Stimulated activated CD4-positive, alpha-beta T cell treated with anti-CD3 and anti-CD28 coated beads, Interleukin-1b, Interleukin-23, amount 100 ng/mL, for 4 hours (primary cell): ENCODE measurements at regions not wholly inside any gene's neighbourhood (a gene's known extent, or its start where the extent isn't known, plus 50 kb on each side); places are given as distances from the start of the nearest gene placed in this dataset.

ENCODE experiments used
- DNase-seq, 2 donors: peaks; one replicate each; pipeline ENCODE4 v3.0.0-alpha.2; 2020; ENCODE audit warnings: low read depth in 2 of 2

DNA sequence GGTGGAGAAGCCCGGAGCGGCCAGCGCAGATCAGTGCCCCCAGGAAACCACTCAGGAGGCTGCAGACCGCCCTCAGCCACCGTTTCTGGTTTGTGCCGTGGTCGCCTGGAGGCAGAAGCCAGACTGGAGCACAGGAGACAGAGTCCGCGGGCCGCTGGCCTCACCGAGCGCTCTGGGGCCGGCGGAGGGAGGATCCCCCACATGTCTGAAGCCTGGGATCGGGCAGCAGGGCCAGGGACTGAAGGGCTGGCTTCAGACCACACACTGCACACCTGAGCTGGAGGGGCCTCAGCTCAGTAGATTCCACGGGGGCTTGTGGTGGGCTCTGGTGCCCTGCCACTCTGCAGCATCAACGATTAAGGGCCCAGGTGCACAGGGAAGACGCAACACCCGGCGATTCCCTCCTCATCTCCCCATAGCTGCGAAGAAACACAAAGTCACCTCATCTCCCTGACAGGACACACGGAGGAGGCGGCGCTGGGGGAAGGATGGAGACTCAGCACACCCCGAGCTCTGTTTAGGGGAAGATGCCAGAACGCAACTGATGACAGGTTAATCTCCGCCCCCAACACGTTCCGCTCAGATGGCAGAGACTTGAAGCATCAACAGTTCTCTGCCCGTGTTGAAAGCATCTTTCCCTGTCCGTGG lies 408.1 kb downstream of the GALR1 start:
- no peak for DNase-seq

DNA sequence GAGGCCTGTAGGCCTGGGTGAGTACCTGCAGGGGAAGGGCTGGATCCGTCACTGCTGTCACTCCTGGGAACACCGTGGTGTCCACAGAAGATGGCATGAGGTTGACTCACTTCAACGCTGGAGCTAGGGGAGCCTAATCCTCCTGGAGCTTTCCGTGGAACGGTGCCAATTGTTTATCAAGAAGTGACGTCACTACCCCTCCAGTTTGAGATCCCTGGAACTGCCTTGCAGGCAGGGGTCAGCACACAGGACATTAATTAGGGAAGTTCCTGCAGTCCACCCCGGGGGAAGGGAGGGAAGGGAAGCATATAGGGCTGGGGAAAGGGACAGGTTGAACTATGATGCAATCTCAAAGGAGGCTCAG lies 408.6 kb downstream of the GALR1 start:
- DNase-seq, result no peak

DNA sequence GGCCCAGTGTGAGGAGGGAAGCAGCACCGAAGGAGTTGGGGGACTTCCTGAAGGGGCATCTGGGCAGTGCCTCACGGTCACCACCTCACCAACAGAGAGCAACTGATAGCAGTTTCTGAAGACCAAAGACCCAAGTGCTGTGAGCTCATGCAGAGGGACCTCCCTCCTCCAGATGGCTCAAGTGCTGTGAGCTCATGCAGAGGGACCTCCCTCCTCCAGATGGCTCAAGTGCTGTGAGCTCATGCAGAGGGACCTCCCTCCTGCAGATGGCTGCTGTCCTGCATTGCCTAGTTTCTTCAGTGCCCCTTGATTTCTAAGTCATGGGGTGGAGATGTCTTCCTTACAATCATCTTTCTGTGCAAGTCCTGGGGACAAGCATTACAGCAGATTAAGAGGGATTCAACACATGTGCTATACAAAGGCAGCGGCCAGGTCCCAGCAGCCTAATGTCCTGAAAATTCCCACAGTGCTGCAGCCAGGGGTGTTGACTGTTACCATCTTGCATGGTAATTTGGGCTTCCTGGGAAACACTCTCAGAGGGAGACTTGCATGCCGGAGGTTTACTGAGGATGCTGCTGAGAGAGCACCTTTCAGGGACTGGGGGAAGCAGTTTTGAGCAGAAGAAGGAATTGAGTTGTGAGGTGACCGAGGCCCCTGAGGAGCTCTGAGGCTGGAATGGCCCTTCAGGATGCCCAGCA lies 409.3 kb downstream of the GALR1 start:
- no peak for DNase-seq

DNA sequence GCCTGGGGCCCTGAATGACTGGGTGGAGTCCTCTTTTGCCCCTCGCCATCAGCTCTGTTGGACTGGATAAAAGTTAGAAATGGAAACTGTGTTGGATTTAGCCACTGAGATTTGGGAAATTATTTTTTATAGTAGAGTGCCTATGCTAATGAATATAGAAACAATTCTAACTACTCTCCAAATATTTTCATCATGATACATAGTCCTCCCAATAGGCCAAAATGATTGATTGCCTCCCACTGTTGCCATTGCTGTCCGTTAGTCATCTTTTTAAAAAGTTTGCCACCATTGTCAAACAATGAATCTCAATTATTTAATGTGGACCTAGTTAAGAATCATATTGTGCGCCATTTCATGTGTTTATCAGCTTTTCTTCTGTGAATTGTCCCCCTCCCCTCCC lies 417.0 kb downstream of the GALR1 start:
- DNase-seq, result no peak

DNA sequence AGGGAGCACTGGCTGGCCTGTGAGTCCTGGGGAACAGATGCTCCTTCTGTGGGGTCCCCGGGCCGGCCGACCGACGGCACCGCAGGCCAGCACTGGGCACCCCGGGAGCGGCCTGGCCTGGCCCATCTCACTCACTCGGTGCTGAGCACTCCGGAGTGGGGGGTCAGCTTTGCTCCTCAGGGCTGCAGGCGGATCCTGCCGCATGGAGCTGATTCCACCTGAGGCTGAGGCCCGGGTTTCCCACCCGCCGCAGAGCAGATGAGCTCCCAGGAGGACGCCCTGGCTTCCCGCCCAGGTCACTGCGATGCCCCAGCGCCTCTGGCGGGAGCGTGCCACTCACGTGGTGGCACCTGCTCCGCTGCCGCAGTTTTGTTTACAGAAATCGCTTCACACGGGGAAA lies 418.6 kb downstream of the GALR1 start:
- DNase-seq, result no peak

DNA sequence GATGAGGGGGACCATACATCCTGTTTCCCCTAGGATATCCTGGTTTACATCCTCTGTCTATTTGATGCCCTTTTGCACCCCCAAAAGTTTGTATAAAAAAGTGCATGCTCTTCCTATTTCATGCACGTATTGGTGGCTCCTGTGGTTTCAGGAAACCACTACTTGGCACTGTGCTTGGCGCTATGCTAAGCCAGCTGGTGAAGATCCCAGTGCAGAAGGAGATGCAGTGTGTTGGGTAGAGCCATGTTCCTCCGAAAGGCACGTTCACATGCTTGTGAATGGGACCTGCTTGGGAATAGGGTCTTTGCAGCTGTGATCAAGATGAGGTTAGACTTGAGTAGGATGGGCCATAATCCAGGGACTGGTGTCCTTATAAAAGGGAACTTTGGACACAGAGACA lies 419.7 kb downstream of the GALR1 start:
- DNase-seq, result no peak

DNA sequence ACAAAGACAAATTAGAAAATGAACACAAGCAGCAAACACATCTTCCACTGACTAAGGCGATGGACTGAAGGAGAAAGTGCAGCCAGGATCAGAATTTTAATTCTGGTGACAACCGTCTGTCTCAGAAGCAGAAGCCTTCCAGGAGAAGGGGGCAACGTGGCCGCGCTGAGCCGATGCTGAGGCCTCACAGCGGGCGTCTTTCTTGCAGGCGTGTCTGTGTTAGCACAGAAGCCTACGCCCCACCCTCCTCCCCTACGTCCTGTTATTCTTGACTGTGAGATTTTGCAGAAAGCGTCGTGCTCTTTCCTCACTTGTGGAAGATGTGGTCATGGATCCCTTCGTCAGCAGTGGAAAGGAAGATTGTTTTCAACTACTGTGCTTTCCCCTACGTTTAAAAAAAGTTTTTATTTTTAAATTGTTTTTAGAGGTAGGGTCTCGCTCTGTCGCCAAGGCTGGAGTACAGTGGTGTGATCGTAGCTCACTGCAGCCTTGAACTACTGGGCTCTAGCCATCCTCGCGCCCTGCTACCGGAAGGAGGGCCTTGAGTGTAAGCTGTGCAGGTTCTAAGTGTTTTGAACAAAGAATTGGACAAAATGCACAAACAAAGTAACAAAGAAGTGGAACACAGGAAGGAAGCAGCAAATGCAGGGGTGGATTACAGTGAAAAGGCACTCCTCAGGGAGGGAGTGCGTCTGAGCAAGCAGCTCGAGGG lies 422.0 kb downstream of the GALR1 start:
- no peak for DNase-seq

DNA sequence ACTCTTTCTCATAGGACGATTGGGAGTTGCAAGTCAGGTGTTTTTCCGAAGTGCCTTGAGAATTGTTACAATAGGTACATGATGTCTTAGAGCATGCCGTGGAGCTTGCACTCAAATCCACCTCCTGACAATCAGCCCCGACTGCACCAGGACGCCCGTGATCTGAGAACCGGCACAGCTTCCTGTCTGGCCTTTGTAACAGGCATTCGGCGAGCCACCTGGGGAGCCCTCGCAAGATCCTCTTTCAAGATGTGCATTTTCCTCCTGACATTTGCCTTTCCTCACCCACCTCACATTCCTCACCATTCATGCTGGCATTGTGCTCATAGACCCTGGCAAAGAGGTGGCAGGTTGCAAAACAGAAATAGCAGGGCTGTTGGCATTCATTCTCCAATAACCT lies 427.3 kb downstream of the GALR1 start:
- no peak for DNase-seq

DNA sequence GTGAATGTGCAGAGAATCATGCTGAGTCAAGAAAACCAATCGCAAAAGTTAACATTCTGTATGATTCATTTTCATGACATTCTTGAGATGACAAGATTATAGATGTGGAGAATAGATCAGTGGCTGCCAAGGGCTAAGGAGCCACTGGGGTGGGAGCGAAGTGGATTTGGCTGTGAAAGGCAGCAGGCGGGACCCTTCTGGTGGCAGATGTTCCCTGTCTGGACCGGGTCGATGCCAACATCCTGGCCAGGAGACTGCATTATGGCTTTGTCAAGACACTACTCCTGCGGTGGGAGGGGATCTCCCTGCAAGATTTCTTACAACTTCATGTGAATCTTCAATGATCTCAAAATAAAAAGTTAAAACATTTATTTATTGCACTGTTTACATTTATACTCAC lies 427.9 kb downstream of the GALR1 start:
- no peak for DNase-seq

DNA sequence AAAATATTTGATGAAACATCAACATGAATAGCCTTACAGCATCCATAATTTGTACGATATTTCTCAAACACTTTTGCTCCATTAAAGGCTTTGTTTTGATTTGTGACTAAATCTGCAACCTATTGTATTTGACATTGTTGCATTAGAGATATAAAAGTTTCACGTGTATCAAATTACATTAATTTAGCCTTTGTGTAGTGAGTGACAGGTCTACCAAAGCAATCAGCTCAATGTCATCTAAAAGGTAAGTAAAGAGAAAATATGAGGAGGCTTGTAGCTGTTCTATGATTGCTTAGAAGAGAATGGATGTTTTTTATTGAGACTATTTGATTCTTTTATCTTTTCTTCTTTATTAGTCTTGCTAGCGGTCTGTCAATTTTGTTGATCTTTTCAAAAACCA lies 430.2 kb downstream of the GALR1 start:
- no peak for DNase-seq

DNA sequence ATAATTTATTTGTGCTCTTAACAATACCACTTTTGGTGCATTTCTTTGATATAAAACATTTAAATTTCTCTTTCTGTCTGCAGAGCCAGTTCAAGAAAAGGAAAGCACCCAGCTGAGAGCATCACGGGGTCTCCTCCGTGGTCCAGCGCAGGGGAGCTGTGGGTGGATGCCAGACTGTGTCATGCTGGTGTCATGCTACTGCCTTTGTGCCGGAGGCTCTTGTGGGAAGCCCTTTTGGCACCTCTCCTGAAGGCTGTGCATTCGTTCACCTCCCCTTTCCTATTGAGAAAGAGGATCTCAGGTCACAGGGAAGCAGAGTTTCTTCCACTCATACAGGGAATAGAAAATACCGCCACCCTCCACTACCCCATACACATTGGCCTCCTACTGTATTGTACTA lies 450.4 kb downstream of the GALR1 start:
- no peak for DNase-seq

DNA sequence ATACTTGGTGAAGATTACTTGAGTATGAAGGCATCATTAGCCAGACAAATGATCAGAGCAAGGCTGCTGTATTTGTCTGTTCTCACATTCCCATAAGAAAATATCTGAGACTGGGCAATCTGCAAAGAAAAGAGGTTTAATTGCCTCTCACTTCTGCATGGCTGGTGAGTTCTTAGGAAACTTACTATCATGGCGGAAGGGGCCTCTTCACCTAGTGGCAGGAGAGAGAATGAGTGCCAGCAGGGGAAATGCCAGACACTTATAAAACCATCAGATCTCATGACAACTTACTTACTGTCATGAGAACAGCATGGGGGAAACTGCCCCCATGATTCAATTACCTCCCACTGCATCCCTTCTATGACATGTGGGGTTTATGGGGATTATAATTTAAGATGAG lies 452.3 kb downstream of the GALR1 start:
- DNase-seq, result no peak

DNA sequence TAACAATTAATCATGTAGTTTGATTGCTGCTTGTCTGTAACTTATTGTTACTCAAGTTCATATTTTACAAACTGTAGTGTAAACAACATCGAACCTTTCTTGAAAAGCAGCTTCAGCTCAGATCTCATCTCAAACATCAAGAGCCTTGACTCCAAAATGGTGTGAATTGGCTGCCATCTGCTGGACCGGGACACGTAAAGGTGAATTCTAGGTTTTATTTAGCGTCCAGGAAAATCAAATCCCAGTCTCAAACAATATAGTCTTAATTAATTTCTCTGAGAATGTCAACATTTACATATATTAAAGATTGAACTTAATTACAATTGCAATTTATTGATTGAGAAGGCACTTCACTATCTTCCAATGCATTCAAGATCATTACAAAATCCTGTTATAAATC lies 453.0 kb downstream of the GALR1 start:
- no peak for DNase-seq

DNA sequence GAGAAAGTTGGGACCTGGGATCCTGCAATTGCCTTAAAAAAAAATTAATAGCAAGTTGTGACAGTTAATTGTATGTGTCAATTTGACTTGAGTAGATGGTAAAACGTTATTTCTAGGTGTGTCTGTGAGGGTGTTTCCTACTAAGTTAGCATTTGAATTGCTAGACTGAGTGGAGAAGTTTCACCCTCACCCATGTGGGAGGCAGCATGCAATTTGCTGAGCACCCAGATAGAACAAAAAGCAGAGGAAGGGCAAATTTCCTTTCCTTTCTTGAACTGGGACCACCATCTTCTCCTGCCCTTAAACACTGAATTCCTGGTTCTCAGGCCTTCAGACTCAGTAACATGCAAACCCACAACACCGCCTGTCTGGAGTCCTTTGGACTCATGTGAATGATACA lies 455.7 kb downstream of the GALR1 start:
- no peak for DNase-seq

DNA sequence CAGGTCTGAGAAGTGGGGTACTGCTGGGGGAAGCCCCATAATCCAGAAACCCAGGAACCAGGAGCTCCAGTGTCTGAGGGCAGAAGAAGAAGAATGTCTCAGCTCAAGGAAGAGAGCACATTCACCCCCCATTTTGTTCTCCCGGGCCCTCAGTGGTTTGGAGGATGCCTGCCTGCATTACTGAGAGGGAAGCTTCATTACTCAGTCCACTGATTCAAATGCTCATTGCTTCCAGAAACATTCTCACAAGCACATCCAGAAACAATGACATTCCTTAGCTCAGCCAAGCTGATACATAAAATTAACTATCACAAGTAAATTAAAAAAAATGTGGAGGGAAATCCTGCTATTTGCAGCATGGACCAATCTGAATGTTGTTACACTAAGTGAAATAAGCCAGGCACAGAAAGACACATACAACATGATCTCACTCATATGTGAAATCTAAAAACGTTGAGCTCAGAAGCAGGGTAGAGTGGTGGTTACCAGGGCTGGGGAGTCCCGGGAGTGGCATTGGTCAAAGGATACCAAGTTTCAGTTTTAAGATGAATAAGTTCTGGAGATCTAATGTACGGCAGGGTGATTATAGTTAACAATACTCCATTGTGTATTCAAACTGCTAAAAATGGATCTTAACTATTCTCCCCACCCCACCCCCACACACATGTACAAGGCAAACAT lies 459.3 kb downstream of the GALR1 start:
- no peak for DNase-seq

DNA sequence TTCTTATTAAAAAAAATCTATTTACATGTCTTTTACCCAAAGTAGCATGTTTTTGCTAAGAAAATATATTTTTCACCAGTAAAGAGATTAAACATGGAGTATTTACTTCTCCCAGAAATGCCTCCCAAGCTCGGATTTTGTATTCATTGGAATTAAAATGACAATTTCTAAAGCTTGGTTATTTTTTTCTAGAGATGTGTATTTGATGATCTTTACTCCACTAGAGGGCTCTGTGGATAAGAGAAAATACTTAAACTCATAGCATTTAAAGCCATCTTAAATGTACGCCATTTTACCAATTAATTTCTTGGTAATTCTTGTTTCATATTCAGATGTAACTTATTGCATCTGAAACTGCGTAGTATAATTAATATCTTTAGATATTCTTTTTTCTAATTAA lies 461.4 kb downstream of the GALR1 start:
- no peak for DNase-seq

DNA sequence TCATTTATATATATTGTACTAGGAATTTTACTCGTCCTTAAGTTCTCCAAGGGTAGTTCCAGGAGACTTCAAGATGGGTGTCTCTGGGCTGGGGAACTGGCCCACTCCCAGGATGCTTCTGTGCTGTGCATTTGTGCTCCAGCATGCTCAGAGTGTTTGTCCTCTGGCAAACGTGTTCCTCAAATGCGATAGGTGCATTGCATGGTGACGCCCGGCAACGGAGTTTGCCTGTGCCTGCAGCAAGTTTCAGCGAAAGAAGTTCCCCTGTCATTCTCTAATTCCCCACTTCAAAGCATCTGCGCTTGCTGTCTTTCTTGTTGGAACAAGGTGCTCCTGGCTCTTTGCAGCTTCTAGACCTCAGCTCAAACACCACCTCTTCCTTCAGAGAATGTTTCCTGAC lies 465.1 kb downstream of the GALR1 start:
- DNase-seq, result no peak

DNA sequence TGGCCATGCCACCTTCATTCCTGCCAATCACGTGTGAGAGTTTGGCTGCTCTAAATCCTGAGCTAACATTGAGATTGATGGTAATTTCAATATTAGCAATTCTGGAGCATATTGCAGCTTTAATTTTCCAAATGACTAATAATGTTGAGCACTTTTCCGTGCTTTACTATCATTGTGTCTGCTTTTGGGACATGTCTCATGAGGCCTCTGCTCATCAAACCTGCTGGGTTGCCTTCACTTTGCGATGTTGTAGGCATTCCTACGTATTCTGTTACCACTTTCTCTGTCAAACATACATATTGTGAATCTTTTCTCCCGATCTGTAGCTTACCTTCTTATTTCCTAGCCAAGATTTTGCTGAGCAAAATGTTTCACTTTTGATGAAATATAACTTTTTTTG lies 466.6 kb downstream of the GALR1 start:
- no peak for DNase-seq

DNA sequence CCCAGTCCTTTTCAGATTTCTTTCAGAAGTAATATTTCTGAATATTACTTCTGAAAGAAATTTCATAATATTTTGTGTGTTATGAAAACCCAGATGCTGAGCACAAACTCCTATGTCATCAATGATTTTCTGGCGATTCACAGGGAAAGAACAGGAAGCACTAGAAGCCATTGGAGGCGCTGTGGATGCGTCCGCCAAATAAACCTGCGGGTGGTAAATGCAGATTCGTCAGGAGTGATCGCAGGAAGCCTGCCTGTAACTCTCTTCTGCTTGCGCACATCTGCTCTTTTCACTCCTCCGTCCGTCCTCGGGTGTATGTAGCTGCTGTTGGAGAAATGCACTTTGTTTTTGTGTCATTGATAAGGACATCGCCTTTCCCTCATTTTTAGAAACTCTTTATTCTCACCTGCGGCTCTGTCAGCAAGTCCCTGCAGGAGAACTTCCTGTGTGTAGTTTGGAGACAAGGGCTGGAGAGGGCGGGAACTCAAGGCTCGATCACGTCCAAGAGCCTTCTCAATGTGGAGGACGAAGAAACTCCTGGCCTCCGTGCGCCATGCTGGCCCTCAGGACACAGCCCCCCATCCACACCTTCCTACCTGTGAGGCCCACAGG lies 483.8 kb downstream of the GALR1 start:
- DNase-seq, result no peak

DNA sequence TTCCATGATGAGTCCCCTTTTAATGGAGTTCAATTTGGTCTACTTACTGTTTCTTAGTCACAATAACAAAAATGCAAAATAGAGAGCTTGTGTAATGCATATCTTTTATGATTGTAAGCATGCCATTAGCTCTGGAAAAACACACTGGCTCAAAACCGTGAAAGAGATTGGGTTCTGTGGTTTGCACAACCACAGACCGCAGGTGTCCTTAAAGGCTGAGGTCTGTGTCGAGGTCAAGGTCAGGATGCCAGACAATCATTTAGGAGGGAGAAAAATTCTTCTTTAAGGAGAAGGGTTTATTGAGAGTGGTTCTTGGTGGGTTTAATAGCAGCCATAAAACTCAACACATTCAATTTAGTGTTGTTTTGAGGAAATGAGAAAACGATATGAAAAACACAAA lies 487.2 kb downstream of the GALR1 start:
- DNase-seq, result no peak

DNA sequence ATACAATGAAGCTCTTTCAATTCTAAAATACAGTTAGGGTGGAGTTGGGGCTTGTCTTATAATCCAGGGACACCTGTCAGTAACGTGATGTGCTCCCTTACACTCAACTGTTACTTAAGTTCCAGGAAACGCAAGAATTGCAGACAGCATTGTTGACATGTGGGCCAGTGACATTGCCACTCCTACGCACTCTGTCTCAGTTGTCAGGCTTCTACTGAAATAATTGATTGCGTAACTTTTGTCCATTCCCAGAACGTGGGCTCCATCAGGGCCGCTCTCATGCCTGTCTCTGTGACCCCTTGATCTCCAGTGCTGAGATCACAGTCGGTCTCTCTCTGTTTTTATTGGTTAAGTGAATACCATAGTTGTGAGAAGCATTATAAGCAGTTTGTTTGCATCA lies 487.8 kb downstream of the GALR1 start:
- DNase-seq, result no peak

DNA sequence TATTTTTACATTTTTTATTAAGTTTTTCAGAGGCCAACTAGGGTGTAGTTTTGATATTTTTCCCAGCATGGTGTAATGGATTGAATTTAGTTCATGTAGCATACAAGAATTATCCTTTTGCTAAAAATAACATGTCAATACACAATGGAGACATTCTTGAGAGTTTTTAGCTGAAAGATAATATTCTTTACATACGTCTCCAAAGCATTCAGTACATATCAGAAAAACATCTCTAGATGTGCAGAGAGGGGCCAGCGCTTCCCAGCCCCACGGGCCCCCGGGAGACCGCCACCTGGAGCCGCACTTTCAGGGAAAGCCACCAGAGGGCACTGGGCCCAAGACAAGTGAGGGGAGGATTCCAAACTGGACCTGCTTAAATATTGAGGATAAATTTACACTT lies 499.4 kb downstream of the GALR1 start:
- no peak for DNase-seq
